ENCODE measurements at regions not wholly inside any gene's neighbourhood (a gene's known extent, or its start where the extent isn't known, plus 50 kb on each side); places are given as distances from the start of the nearest gene placed in this dataset.

DNA sequence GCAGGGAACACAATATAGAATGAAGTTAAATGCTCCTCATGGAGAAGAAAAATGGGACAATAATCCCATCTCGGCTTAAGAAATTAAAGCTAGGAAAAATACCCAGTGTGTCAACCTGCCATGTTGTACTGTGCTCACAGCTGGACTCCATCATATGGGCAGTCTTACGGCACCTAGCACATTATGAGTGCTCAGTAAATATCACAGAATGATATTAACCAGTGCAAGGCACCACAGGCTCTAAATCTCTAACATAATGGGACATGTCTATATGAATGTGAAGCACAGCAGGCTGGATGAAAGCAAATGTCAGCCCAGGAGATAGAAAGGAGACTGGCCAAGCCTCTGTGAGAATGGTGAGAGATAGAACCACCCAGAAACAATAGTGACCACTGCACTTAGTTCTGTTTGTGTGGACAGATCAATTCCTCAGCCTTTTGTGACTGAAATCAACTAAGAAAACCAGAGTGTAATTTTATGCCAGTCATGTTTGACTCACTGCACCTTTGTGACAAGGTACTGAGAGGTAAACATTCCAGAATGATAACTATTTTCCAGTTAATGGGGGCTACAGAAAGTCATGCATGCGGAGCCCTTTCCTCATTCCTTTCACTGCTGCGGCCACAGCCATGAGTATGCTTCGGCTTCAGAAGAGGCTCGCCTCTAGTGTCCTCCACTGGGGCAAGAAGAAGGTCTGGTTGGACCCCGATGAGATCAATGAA lies 140.4 kb upstream of the CDH6 start:
- TF ChIP-seq, protein P1, sequence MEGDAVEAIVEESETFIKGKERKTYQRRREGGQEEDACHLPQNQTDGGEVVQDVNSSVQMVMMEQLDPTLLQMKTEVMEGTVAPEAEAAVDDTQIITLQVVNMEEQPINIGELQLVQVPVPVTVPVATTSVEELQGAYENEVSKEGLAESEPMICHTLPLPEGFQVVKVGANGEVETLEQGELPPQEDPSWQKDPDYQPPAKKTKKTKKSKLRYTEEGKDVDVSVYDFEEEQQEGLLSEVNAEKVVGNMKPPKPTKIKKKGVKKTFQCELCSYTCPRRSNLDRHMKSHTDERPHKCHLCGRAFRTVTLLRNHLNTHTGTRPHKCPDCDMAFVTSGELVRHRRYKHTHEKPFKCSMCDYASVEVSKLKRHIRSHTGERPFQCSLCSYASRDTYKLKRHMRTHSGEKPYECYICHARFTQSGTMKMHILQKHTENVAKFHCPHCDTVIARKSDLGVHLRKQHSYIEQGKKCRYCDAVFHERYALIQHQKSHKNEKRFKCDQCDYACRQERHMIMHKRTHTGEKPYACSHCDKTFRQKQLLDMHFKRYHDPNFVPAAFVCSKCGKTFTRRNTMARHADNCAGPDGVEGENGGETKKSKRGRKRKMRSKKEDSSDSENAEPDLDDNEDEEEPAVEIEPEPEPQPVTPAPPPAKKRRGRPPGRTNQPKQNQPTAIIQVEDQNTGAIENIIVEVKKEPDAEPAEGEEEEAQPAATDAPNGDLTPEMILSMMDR (IDR thresholded peaks at IDR 0.05) = no peak
- no peak for TF ChIP-seq ZFX (IDR thresholded peaks at IDR 0.05; ENCODE audit: borderline replicate concordance)
